ENCODE measurements at regions not wholly inside any gene's neighbourhood (a gene's known extent, or its start where the extent isn't known, plus 50 kb on each side); places are given as distances from the start of the nearest gene placed in this dataset.

GRCh38 chr3:28139288-28139687 lies 102.1 kb upstream of the CMC1 start:
- ATAC-seq (no peak; the same call in 2 of the 3 replicates), FAIRE-seq (no peak), DNase-seq (ENCODE audit: low spot score) (no peak)
- intact Hi-C loops (cut with micrococcal nuclease; ENCODE audit: unreplicated experiment) (no loop called here), in situ Hi-C loops (cut with HindIII; ENCODE audit: extremely low pct_ligation_motif_present, low pct_unique_long_range_greater_than_20kb) (no loop called here)
- H3K9ac ChIP-seq (ENCODE audit: insufficient read depth, low read depth, low read length) = no peak overlapping the region
- BruUV-seq (replicated peaks) = no TSS peak
- peaks cover 49% of the 10 kb centered on the region for H3K4me1 ChIP-seq (ENCODE audit: insufficient read depth, low read length)
- no peaks in the 10 kb centered on the region for H3K79me2 ChIP-seq (ENCODE audit: insufficient read depth, low read length)
- no peak overlapping the region for H3K27ac ChIP-seq (ENCODE audit: extremely low read length, insufficient read depth, low read length)
- H3K9me3 ChIP-seq (ENCODE audit: low read length) = no peaks in the 10 kb centered on the region
- 13% methylated on average over 4 of the region's 4 CpGs for WGBS (ENCODE audit: low lambda C conversion rate)
- H3K4me2 ChIP-seq (ENCODE audit: low read depth, low read length) = no peak overlapping the region
- no peak overlapping the region for H3K4me3 ChIP-seq (replicated peaks in 1 of 3; ENCODE audit: insufficient read depth in 1 of 3, low read depth in 2 of 3, low read length in 3 of 3)
- no peaks in the 10 kb centered on the region for H4K20me1 ChIP-seq (ENCODE audit: insufficient read depth, low read length)
- POLR2A ChIA-PET = interaction anchor here (1.2 to 2.2 kb wide), 2 partner anchors 29 to 101 kb away, joined by 3 to 7 read pairs; no protein-coding TSS in a partner anchor
- H3K36me3 ChIP-seq (replicated peaks in 1 of 2; ENCODE audit: control insufficient read depth in 1 of 2, insufficient read depth in 2 of 2, low read length in 2 of 2) = no peaks in the 10 kb centered on the region
- no peaks in the 10 kb centered on the region for H3K27me3 ChIP-seq (ENCODE audit: control insufficient read depth in 1 of 2, insufficient read depth in 2 of 2, low read length in 2 of 2)
- H2AFZ ChIP-seq (ENCODE audit: low read length) = no peak overlapping the region
- CTCF ChIA-PET (ENCODE audit: low intra/inter-chr PET ratio, low total read pairs) = no interaction called here
- TF ChIP-seq NR3C1 (CRISPR knock-in tag; IDR thresholded peaks at IDR 0.05) (no peak), SMYD3 (CRISPR knock-in tag; IDR thresholded peaks at IDR 0.05) (no peak), FOXP4 (CRISPR knock-in tag; IDR thresholded peaks at IDR 0.05) (no peak), HNRNPH1 (optimal IDR thresholded peaks at IDR 0.05; ENCODE audit: low read depth, low read length) (no peak), ATF1 (CRISPR knock-in tag; IDR thresholded peaks at IDR 0.05) (no peak), SALL1 (CRISPR knock-in tag; IDR thresholded peaks at IDR 0.05) (peak; percentile 23; the same call in 1 of the 2 replicates), KAT2B (IDR thresholded peaks at IDR 0.05; ENCODE audit: borderline replicate concordance, low read depth, low read length) (no peak), NPAS2 (CRISPR knock-in tag; IDR thresholded peaks at IDR 0.05; ENCODE audit: borderline replicate concordance) (no peak), PRDM10 (CRISPR knock-in tag; IDR thresholded peaks at IDR 0.05; ENCODE audit: low read depth) (no peak), RXRB (CRISPR knock-in tag; IDR thresholded peaks at IDR 0.05; ENCODE audit: borderline replicate concordance) (peak; percentile 68), ZNF576 (CRISPR knock-in tag; IDR thresholded peaks at IDR 0.05) (no peak), ARID5B (CRISPR knock-in tag; IDR thresholded peaks at IDR 0.05) (peak; percentile 45), PTBP1 (IDR thresholded peaks at IDR 0.05; ENCODE audit: low read depth, low read length, poor library complexity, severe bottlenecking) (no peak), ATF7-NPFF (CRISPR knock-in tag; IDR thresholded peaks at IDR 0.05; ENCODE audit: low read depth) (no peak), ZNF383 (CRISPR knock-in tag; IDR thresholded peaks at IDR 0.05; ENCODE audit: borderline replicate concordance) (no peak)

All from HepG2 (cell line).